ENCODE measurements at regions not wholly inside any gene's neighbourhood (a gene's known extent, or its start where the extent isn't known, plus 50 kb on each side); places are given as distances from the start of the nearest gene placed in this dataset.

DNA sequence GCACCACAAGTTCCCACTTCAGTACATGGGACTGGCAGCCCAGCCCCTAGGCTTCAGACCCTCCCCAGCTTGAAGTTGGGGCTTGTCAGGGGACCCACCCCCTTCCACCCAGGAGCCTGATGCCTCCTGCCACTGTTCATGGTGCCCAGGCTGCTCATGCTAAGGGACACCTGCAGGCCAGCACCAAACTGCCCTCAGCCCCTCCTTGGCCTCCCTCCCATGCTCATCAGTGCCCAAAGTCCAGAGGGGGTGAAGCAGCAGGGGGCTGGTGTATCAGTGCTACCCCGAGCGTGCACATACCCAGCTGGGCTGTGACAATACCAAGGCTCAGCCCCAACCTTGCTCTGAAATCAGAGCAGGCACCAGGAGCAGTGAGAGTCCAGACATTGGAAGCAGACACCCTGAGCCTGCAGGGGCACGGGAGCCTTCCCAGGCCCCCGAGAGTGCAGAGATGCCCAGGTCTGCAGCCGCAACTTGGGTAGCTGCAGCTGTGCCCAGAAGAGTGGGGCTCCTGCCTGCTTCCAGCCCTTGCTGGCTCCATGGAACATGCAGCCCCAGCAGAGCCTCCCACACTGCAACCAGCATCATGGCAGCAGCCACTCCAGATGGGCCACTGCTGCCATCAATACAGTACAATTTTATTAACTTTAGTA lies 79.0 kb downstream of the MTERF1 start:
- TF ChIP-seq, protein P1, sequence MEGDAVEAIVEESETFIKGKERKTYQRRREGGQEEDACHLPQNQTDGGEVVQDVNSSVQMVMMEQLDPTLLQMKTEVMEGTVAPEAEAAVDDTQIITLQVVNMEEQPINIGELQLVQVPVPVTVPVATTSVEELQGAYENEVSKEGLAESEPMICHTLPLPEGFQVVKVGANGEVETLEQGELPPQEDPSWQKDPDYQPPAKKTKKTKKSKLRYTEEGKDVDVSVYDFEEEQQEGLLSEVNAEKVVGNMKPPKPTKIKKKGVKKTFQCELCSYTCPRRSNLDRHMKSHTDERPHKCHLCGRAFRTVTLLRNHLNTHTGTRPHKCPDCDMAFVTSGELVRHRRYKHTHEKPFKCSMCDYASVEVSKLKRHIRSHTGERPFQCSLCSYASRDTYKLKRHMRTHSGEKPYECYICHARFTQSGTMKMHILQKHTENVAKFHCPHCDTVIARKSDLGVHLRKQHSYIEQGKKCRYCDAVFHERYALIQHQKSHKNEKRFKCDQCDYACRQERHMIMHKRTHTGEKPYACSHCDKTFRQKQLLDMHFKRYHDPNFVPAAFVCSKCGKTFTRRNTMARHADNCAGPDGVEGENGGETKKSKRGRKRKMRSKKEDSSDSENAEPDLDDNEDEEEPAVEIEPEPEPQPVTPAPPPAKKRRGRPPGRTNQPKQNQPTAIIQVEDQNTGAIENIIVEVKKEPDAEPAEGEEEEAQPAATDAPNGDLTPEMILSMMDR (IDR thresholded peaks at IDR 0.05) = no peak
- no peak for TF ChIP-seq POLR2AphosphoS5 (IDR thresholded peaks at IDR 0.05)
- TF ChIP-seq POLR2A (IDR thresholded peaks at IDR 0.05) = no peak
- no peak for TF ChIP-seq EP300 (IDR thresholded peaks at IDR 0.05)
